IMR-90 (cell line): ENCODE measurements at regions not wholly inside any gene's neighbourhood (a gene's known extent, or its start where the extent isn't known, plus 50 kb on each side); places are given as distances from the start of the nearest gene placed in this dataset.

ENCODE experiments used
- ATAC-seq: fragments of 200-7000 bp; cut with Tn5 transposase; 2 replicates; pipeline ENCODE4 v1.9.1; 2020; ENCODE audit warnings: low read depth, mild to moderate bottlenecking, moderate library complexity
- BruUV-seq: library from RNA; stranded (reverse); fragments of 400-500 nt; replicated peaks from 2 replicates; lab custom pipeline; 2021; lab: Mats Ljungman, UMichigan
- CTCF ChIA-PET: fragments of 300-600 bp; formaldehyde crosslinking; extraction: SDS; loops from one replicate; lab custom pipeline; 2021; ENCODE audit warnings: antibody characterized with exemption; lab: Yijun Ruan, JAX
- POLR2A ChIA-PET: fragments of 300-600 bp; sonication (Branson Sonifier 250); formaldehyde crosslinking; loops from one replicate; lab custom pipeline; 2022; ENCODE audit warnings: antibody characterized with exemption; ENCODE audit not compliant: unreplicated experiment; lab: Charles Lee
- DNase-seq: peaks from one replicate; pipeline ENCODE4 v3.0.0; 2013
- H2AFZ ChIP-seq: replicated peaks from 2 replicates; pipeline ENCODE3; 2013; ENCODE audit warnings: low read length, mild to moderate bottlenecking; ENCODE audit not compliant: poor library complexity
- H2AK5ac ChIP-seq: 2 replicates; pipeline ENCODE4 v1.6.1; 2013; ENCODE audit warnings: low read depth, low read length, inconsistent platforms
- H2AK9ac ChIP-seq: replicated peaks from 2 replicates; pipeline ENCODE3; 2013; ENCODE audit warnings: mild to moderate bottlenecking, low read depth, low read length, moderate library complexity; ENCODE audit not compliant: poor library complexity
- H2BK120ac ChIP-seq: 2 replicates; pipeline ENCODE4 v1.6.1; 2013; ENCODE audit warnings: low read depth, low read length, inconsistent platforms
- H2BK15ac ChIP-seq: 3 replicates; pipeline ENCODE4 v1.6.1; 2013; ENCODE audit warnings: low read depth, low read length, inconsistent platforms
- H2BK20ac ChIP-seq: 2 replicates; pipeline ENCODE4 v1.6.1; 2013; ENCODE audit warnings: low read depth, mild to moderate bottlenecking, inconsistent platforms, low read length, moderate library complexity
- H2BK5ac ChIP-seq: 2 replicates; pipeline ENCODE4 v1.6.1; 2013; ENCODE audit warnings: mild to moderate bottlenecking, low read depth, low read length, inconsistent platforms; ENCODE audit not compliant: poor library complexity, severe bottlenecking
- H3K14ac ChIP-seq: replicated peaks from 2 replicates; pipeline ENCODE4 v1.6.1; 2013; ENCODE audit warnings: low read depth, low read length, inconsistent platforms
- H3K18ac ChIP-seq: 2 replicates; pipeline ENCODE4 v1.6.1; 2013; ENCODE audit warnings: low read depth, low read length, control low read depth
- H3K23ac ChIP-seq: 2 replicates; pipeline ENCODE4 v1.6.1; 2013; ENCODE audit warnings: low read depth, low read length, inconsistent platforms
- H3K27ac ChIP-seq: 2 replicates; pipeline ENCODE4 v1.5.1; 2013; ENCODE audit warnings: mild to moderate bottlenecking, control low read depth, low read length; ENCODE audit not compliant: insufficient read depth
- H3K27me3 ChIP-seq: 2 replicates; pipeline ENCODE4 v1.6.1; 2013; ENCODE audit warnings: low read length; ENCODE audit not compliant: control insufficient read depth, insufficient read depth
- H3K36me3 ChIP-seq: 2 replicates; pipeline ENCODE4 v1.6.1; 2013; ENCODE audit warnings: low read length, mixed read lengths; ENCODE audit not compliant: control insufficient read depth, insufficient read depth
- H3K4ac ChIP-seq: 2 replicates; pipeline ENCODE4 v1.6.1; 2013; ENCODE audit warnings: low read depth, low read length, inconsistent platforms
- H3K4me1 ChIP-seq: 2 replicates; pipeline ENCODE4 v1.6.1; 2013; ENCODE audit warnings: low read length, mixed read lengths; ENCODE audit not compliant: control insufficient read depth, insufficient read depth
- H3K4me2 ChIP-seq: 2 replicates; pipeline ENCODE4 v1.6.1; 2013; ENCODE audit warnings: low read depth, mild to moderate bottlenecking, control low read depth, low read length, moderate library complexity
- H3K4me3 ChIP-seq: 2 replicates; pipeline ENCODE4 v1.5.1; 2013; ENCODE audit warnings: low read depth, mild to moderate bottlenecking, control low read depth, low read length, moderate library complexity; ENCODE audit not compliant: insufficient read depth
- H3K56ac ChIP-seq: 2 replicates; pipeline ENCODE4 v1.6.1; 2013; ENCODE audit warnings: low read length, inconsistent platforms; ENCODE audit not compliant: insufficient read depth; ENCODE audit errors: extremely low read depth
- H3K79me1 ChIP-seq, 2 experiments: 2 replicates each; pipeline ENCODE4 v1.6.1; 2013; ENCODE audit warnings: low read length in 2 of 2, inconsistent platforms in 1 of 2, low read depth in 1 of 2
- H3K9ac ChIP-seq: 2 replicates; pipeline ENCODE4 v1.6.1; 2013; ENCODE audit warnings: low read depth, low read length, control low read depth
- H3K9me1 ChIP-seq: 2 replicates; pipeline ENCODE4 v1.6.1; 2013; ENCODE audit warnings: low read length, inconsistent platforms; ENCODE audit not compliant: insufficient read depth
- H3K9me3 ChIP-seq: 2 replicates; pipeline ENCODE4 v1.6.1; 2013; ENCODE audit warnings: low read length; ENCODE audit not compliant: control insufficient read depth, insufficient read depth
- H4K20me1 ChIP-seq: 2 replicates; pipeline ENCODE4 v1.6.1; 2013; ENCODE audit warnings: low read length, inconsistent platforms; ENCODE audit not compliant: insufficient read depth
- H4K5ac ChIP-seq: 2 replicates; pipeline ENCODE4 v1.6.1; 2013; ENCODE audit warnings: mild to moderate bottlenecking, low read depth, low read length, control low read depth
- H4K8ac ChIP-seq, 2 experiments: 2 replicates each; pipeline ENCODE4 v1.6.1; 2013; ENCODE audit warnings: low read depth in 2 of 2, low read length in 2 of 2, control low read depth in 1 of 2, inconsistent platforms in 1 of 2
- H4K91ac ChIP-seq: 2 replicates; pipeline ENCODE4 v1.6.1; 2013; ENCODE audit warnings: low read depth, low read length, inconsistent platforms; ENCODE audit not compliant: insufficient read depth
- BHLHE40 ChIP-seq: fragments of 150-350 bp; IDR thresholded peaks from 2 replicates; pipeline ENCODE4 v1.6.1; 2016; ENCODE audit warnings: mild to moderate bottlenecking, low read depth, low read length
- CEBPB ChIP-seq: IDR thresholded peaks from 2 replicates; pipeline ENCODE4 v1.6.1; 2012; ENCODE audit warnings: low read depth, low read length, improper control_type of control experiment
- FOS ChIP-seq: fragments of 150-350 bp; IDR thresholded peaks from 2 replicates; pipeline ENCODE4 v1.6.1; 2016; ENCODE audit warnings: low read depth, low read length
- MAFK ChIP-seq: IDR thresholded peaks from 2 replicates; pipeline ENCODE4 v1.6.1; 2012; ENCODE audit warnings: low read depth, low read length, improper control_type of control experiment
- MAZ ChIP-seq: IDR thresholded peaks from 2 replicates; pipeline ENCODE4 v1.6.1; 2012; ENCODE audit warnings: low read depth, mild to moderate bottlenecking, low read length, improper control_type of control experiment, moderate library complexity, borderline replicate concordance
- MXI1 ChIP-seq: IDR thresholded peaks from 2 replicates; pipeline ENCODE4 v1.6.1; 2012; ENCODE audit warnings: low read depth, mild to moderate bottlenecking, low read length, moderate library complexity, borderline replicate concordance
- POLR2A ChIP-seq: IDR thresholded peaks from 2 replicates; pipeline ENCODE4 v1.6.1; 2012; ENCODE audit warnings: mild to moderate bottlenecking, low read depth, low read length
- RAD21 ChIP-seq: IDR thresholded peaks from 2 replicates; pipeline ENCODE4 v1.6.1; 2012; ENCODE audit warnings: low read length, improper control_type of control experiment
- RCOR1 ChIP-seq: IDR thresholded peaks from 2 replicates; pipeline ENCODE4 v1.6.1; 2012; ENCODE audit warnings: mild to moderate bottlenecking, low read length, improper control_type of control experiment; ENCODE audit not compliant: insufficient replicate concordance
- RFX5 ChIP-seq: IDR thresholded peaks from 2 replicates; pipeline ENCODE4 v1.8.0; 2012; ENCODE audit warnings: low read depth, mild to moderate bottlenecking, low read length, moderate library complexity
- SMC3 ChIP-seq: fragments of 150-350 bp; IDR thresholded peaks from 2 replicates; pipeline ENCODE4 v1.6.1; 2016; ENCODE audit warnings: low read depth, mild to moderate bottlenecking, antibody characterized with exemption, low read length, moderate library complexity
- WGBS, 2 experiments: methylation state at CpG; one replicate each; pipeline versions ENCODE4 v1.1.5 to v1.1.7; 2013; ENCODE audit warnings: missing lambda C conversion rate in 2 of 2; ENCODE audit not compliant: insufficient read length in 1 of 2; ENCODE audit errors: extremely low coverage in 2 of 2; 5-methylcytosine and 5-hydroxymethylcytosine counted together
- dilution Hi-C: fragments of 300-500 bp; cut with HindIII; formaldehyde crosslinking; loops from one replicate; pipeline ENCODE4 v1.14.3; 2018; ENCODE audit warnings: low sequenced_read_pairs; ENCODE audit not compliant: unreplicated experiment
- in situ Hi-C: fragments of 300-500 bp; cut with MboI; formaldehyde crosslinking; loops from 3 replicates; pipeline ENCODE4 v1.14.3; 2019; ENCODE audit warnings: low sequenced_read_pairs, inconsistent platforms, mixed read lengths
- intact Hi-C: fragments of 100-400 bp; cut with micrococcal nuclease; formaldehyde crosslinking; loops from 2 replicates; pipeline ENCODE4 v1.10.0; 2022
- TF ChIP-seq, protein P1 (sequence below): conservative IDR thresholded peaks from 2 replicates; pipeline ENCODE4 v1.5.1; 2012; ENCODE audit warnings: mild to moderate bottlenecking, low read depth, low read length, improper control_type of control experiment

DNA sequence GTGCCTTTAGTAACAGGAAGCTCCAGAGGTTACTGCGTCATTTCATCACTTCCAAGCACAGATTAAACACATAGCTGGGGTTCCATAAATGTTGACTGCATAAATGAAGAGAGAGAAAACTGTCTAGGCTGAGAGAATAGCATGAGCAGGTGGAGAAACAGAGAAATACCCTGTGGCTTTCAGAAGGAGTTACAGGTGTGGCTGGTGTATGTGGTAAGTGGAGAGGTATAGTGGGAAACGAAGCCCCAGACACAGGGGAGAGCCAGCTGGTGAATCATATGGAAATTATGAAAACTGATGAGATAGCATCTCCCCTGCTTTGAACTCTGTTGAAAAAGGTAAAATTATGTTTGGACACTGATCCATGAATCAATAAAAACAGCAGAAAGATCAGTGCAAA is 807.4 kb upstream of the POU3F3 start:
- H3K4me2 ChIP-seq: no peak overlapping the region
- H2BK15ac ChIP-seq: no peak overlapping the region
- in situ Hi-C loops (no loop called here), dilution Hi-C loops (no loop called here), intact Hi-C loops (no loop called here)
- no peak overlapping the region for H3K4ac ChIP-seq
- no peak overlapping the region for H4K91ac ChIP-seq
- no peak overlapping the region for H3K27ac ChIP-seq
- TF ChIP-seq POLR2A: no peak
- no peak for TF ChIP-seq CEBPB
- no peak for TF ChIP-seq RCOR1
- TF ChIP-seq SMC3: no peak
- TF ChIP-seq, protein P1, sequence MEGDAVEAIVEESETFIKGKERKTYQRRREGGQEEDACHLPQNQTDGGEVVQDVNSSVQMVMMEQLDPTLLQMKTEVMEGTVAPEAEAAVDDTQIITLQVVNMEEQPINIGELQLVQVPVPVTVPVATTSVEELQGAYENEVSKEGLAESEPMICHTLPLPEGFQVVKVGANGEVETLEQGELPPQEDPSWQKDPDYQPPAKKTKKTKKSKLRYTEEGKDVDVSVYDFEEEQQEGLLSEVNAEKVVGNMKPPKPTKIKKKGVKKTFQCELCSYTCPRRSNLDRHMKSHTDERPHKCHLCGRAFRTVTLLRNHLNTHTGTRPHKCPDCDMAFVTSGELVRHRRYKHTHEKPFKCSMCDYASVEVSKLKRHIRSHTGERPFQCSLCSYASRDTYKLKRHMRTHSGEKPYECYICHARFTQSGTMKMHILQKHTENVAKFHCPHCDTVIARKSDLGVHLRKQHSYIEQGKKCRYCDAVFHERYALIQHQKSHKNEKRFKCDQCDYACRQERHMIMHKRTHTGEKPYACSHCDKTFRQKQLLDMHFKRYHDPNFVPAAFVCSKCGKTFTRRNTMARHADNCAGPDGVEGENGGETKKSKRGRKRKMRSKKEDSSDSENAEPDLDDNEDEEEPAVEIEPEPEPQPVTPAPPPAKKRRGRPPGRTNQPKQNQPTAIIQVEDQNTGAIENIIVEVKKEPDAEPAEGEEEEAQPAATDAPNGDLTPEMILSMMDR: no peak
- TF ChIP-seq FOS: no peak
- TF ChIP-seq BHLHE40: no peak
- no peak for TF ChIP-seq RAD21
- no peak for TF ChIP-seq MAZ
- TF ChIP-seq MXI1: no peak
- no peak for TF ChIP-seq MAFK
- no peak for TF ChIP-seq RFX5
- no peaks in the 10 kb centered on the region for H4K20me1 ChIP-seq
- ChIA-PET POLR2A (no interaction called here), CTCF (interaction anchor here (0.9 kb wide), 1 partner anchor 23 kb away, joined by 3 read pairs; no protein-coding TSS in a partner anchor)
- no peak overlapping the region for H3K14ac ChIP-seq
- ATAC-seq: no peak
- no peak overlapping the region for H2AFZ ChIP-seq
- H2BK5ac ChIP-seq: no peak overlapping the region
- no peak overlapping the region for H3K18ac ChIP-seq
- H4K8ac ChIP-seq: no peak overlapping the region
- H2BK120ac ChIP-seq: no peak overlapping the region
- H3K56ac ChIP-seq: no peak overlapping the region
- H4K5ac ChIP-seq: no peak overlapping the region
- no peaks in the 10 kb centered on the region for H3K4me1 ChIP-seq
- no TSS peak for BruUV-seq
- H3K9me3 ChIP-seq: peaks cover 6% of the 10 kb centered on the region; the same call in 1 of the 2 replicates
- no peaks in the 10 kb centered on the region for H3K9me1 ChIP-seq
- no peaks in the 10 kb centered on the region for H3K79me1 ChIP-seq
- no peak overlapping the region for H3K9ac ChIP-seq
- H3K27me3 ChIP-seq: no peaks in the 10 kb centered on the region
- no peak overlapping the region for H2BK20ac ChIP-seq
- H2AK5ac ChIP-seq: no peak overlapping the region
- H3K4me3 ChIP-seq: no peak overlapping the region
- no peak for DNase-seq
- H3K23ac ChIP-seq: no peak overlapping the region
- H2AK9ac ChIP-seq: no peak overlapping the region
- no peaks in the 10 kb centered on the region for H3K36me3 ChIP-seq
- WGBS, 2 experiments: 0% methylated on average over 1 of the region's 2 CpGs; no CpG with 5 or more reads in 1 of the 2 experiments
